B cell (primary cell): ENCODE measurements at regions not wholly inside any gene's neighbourhood (a gene's known extent, or its start where the extent isn't known, plus 50 kb on each side); places are given as distances from the start of the nearest gene placed in this dataset.
"Not testable (repeated sequence)": the region's sequence is repeated elsewhere in the genome, so short reads cannot be mapped to it uniquely, and the experiment has no call there.

ENCODE experiments used
- ATAC-seq: fragments of 200-7000 bp; cut with Tn5 transposase; one replicate; pipeline ENCODE4 v1.10.0; 2021; ENCODE audit warnings: low read depth, mild to moderate bottlenecking, moderate number of reproducible peaks, moderate library complexity
- CTCF ChIA-PET: fragments of 350-600 bp; sonication (Branson Sonifier 250); formaldehyde crosslinking; loops from one replicate; lab custom pipeline; 2021; ENCODE audit warnings: antibody characterized with exemption, inconsistent platforms; lab: Charles Lee
- POLR2A ChIA-PET: fragments of 350-600 bp; sonication (Branson Sonifier 250); formaldehyde crosslinking; loops from one replicate; lab custom pipeline; 2021; ENCODE audit warnings: antibody characterized with exemption; lab: Charles Lee
- DNase-seq: peaks from one replicate; pipeline ENCODE4 v3.0.0; 2013
- H2AFZ ChIP-seq: 2 replicates; pipeline ENCODE4 v1.6.1; 2012; ENCODE audit warnings: mild to moderate bottlenecking, low read depth, low read length; ENCODE audit not compliant: insufficient read depth, poor library complexity, severe bottlenecking
- H3K27ac ChIP-seq, 2 donors: 1 replicate in 1 of 2; 2 replicates in 1 of 2; pipeline ENCODE4 v1.5.1; 2012 to 2013; ENCODE audit warnings: low read length in 2 of 2, mild to moderate bottlenecking in 2 of 2, moderate library complexity in 1 of 2
- H3K27me3 ChIP-seq, 4 experiments: fragments of 200-600 bp in 1 of 4; sonication (generic) in 1 of 4; replicated peaks in 1 of 4; 1 replicate in 2 of 4; 2 replicates in 2 of 4; pipeline versions ENCODE4 v1.6.1 to v1.7.0; 2013 to 2016; ENCODE audit warnings: low read length in 3 of 4, mild to moderate bottlenecking in 2 of 4, mixed read lengths in 1 of 4, moderate library complexity in 1 of 4; ENCODE audit not compliant: insufficient read depth in 4 of 4, control insufficient read depth in 3 of 4; ENCODE audit errors: control extremely low read depth in 1 of 4
- H3K36me3 ChIP-seq, 2 experiments: replicated peaks in 1 of 2; 1 replicate in 1 of 2; 2 replicates in 1 of 2; pipeline versions ENCODE4 v1.6.1 to v1.7.1; 2013; ENCODE audit warnings: low read length in 1 of 2; ENCODE audit not compliant: insufficient read depth in 2 of 2, control insufficient read depth in 1 of 2; ENCODE audit errors: control extremely low read depth in 1 of 2, extremely low read depth in 1 of 2
- H3K4me1 ChIP-seq, 2 donors: fragments of 200-600 bp in 1 of 2; sonication (generic) in 1 of 2; 1 replicate in 1 of 2; 2 replicates in 1 of 2; pipeline versions ENCODE4 v1.5.1 to v1.6.1; 2013 to 2017; ENCODE audit warnings: low read length in 2 of 2; ENCODE audit not compliant: control insufficient read depth in 2 of 2, insufficient read depth in 2 of 2
- H3K4me2 ChIP-seq: replicated peaks from 2 replicates; pipeline ENCODE3; 2012; ENCODE audit warnings: mild to moderate bottlenecking, low read depth, low read length; ENCODE audit not compliant: poor library complexity, severe bottlenecking
- H3K4me3 ChIP-seq, 5 experiments: fragments of 200-600 bp in 1 of 5; sonication (generic) in 1 of 5; 1 replicate in 3 of 5; 2 replicates in 2 of 5; pipeline versions ENCODE4 v1.5.1 to v1.7.0; 2011 to 2016; ENCODE audit warnings: low read length in 4 of 5, mild to moderate bottlenecking in 4 of 5, low read depth in 2 of 5, control low read depth in 1 of 5, moderate library complexity in 1 of 5; ENCODE audit not compliant: insufficient read depth in 1 of 5; ENCODE audit errors: control extremely low read depth in 1 of 5, extremely low read depth in 1 of 5
- H3K79me2 ChIP-seq: fragments of 200-600 bp; sonication (generic); one replicate; pipeline ENCODE4 v1.6.0; 2016; ENCODE audit warnings: low read length; ENCODE audit not compliant: control insufficient read depth, insufficient read depth
- H3K9ac ChIP-seq: fragments of 200-600 bp; sonication (generic); 2 replicates; pipeline ENCODE4 v1.6.1; 2017; ENCODE audit warnings: mild to moderate bottlenecking, low read length, moderate library complexity
- H3K9me3 ChIP-seq, 3 donors: one replicate each; pipeline versions ENCODE4 v1.6.1 to v1.7.1; 2013; ENCODE audit warnings: low read length in 2 of 3; ENCODE audit not compliant: control insufficient read depth in 2 of 3, insufficient read depth in 1 of 3; ENCODE audit errors: control extremely low read depth in 1 of 3
- H4K20me1 ChIP-seq: 2 replicates; pipeline ENCODE4 v1.6.0; 2012; ENCODE audit warnings: mild to moderate bottlenecking, low read length; ENCODE audit not compliant: insufficient read depth, control insufficient read depth, poor library complexity, severe bottlenecking
- H3K27ac Mint-ChIP-seq: one replicate; pipeline ENCODE4 v1.8.0; 2021; ENCODE audit warnings: mixed read lengths
- H3K27me3 Mint-ChIP-seq: one replicate; pipeline ENCODE4 v1.8.0; 2021; ENCODE audit warnings: mixed read lengths
- H3K4me1 Mint-ChIP-seq: one replicate; pipeline ENCODE4 v1.8.0; 2021; ENCODE audit warnings: mixed read lengths
- H3K4me3 Mint-ChIP-seq: one replicate; pipeline ENCODE4 v1.8.0; 2021; ENCODE audit warnings: mixed read lengths
- H3K9me3 Mint-ChIP-seq: one replicate; pipeline ENCODE4 v1.8.0; 2022; ENCODE audit warnings: mixed read lengths; ENCODE audit not compliant: insufficient read depth
- EZH2 ChIP-seq: IDR thresholded peaks from 2 replicates; pipeline ENCODE4 v1.6.1; 2012; ENCODE audit warnings: borderline replicate concordance, low read depth, mild to moderate bottlenecking, moderate library complexity, low read length; ENCODE audit not compliant: insufficient read depth, poor library complexity, severe bottlenecking
- WGBS: methylation state at CpG from one replicate; pipeline ENCODE4 v1.1.5; 2013; ENCODE audit warnings: missing lambda C conversion rate; ENCODE audit not compliant: insufficient coverage; 5-methylcytosine and 5-hydroxymethylcytosine counted together
- intact Hi-C: fragments of 100-400 bp; cut with micrococcal nuclease; formaldehyde crosslinking; loops from one replicate; pipeline ENCODE4 v1.10.0; 2022
- TF ChIP-seq, protein P1 (sequence below): fragments of 200-600 bp; IDR thresholded peaks from one replicate; pipeline ENCODE4 v1.8.0; 2022; ENCODE audit warnings: antibody characterized with exemption, mild to moderate bottlenecking

DNA sequence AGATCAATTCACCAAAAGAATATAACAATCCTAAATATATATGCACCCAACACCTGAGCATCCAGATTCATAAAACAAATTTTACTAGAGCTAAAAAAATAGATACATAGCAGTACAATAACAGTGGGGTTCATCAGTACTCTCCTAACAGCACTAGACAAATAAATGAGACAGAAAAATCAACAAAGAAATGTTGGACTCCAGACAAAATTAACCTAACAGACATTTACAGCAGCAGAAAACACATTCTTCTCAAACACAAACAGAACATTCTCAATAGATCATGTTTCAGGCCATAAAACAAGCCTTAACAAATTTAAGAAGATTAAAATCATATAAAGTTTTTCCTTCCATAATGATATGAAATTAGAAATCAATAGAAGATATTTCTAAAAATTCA lies 124.8 kb upstream of the NECTIN3 start:
- no peak overlapping the region for H3K4me3 ChIP-seq
- H3K36me3 ChIP-seq, result no peaks in the 10 kb centered on the region
- H3K9me3 ChIP-seq, result peaks cover 0 to 32% (median 17%) of the 10 kb centered on the region in 3 donors
- H2AFZ ChIP-seq, result no peak overlapping the region
- no peak overlapping the region for H3K27ac ChIP-seq
- DNase-seq (no peak), ATAC-seq (no peak)
- TF ChIP-seq EZH2, result no peak
- TF ChIP-seq, protein P1, sequence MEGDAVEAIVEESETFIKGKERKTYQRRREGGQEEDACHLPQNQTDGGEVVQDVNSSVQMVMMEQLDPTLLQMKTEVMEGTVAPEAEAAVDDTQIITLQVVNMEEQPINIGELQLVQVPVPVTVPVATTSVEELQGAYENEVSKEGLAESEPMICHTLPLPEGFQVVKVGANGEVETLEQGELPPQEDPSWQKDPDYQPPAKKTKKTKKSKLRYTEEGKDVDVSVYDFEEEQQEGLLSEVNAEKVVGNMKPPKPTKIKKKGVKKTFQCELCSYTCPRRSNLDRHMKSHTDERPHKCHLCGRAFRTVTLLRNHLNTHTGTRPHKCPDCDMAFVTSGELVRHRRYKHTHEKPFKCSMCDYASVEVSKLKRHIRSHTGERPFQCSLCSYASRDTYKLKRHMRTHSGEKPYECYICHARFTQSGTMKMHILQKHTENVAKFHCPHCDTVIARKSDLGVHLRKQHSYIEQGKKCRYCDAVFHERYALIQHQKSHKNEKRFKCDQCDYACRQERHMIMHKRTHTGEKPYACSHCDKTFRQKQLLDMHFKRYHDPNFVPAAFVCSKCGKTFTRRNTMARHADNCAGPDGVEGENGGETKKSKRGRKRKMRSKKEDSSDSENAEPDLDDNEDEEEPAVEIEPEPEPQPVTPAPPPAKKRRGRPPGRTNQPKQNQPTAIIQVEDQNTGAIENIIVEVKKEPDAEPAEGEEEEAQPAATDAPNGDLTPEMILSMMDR, result no peak
- no peaks in the 10 kb centered on the region for H3K4me1 ChIP-seq
- ChIA-PET POLR2A (no interaction called here), CTCF (no interaction called here)
- H3K79me2 ChIP-seq, result no peaks in the 10 kb centered on the region
- Mint-ChIP-seq H3K4me3 (no peak overlapping the region), H3K9me3 (peaks cover 23% of the 10 kb centered on the region), H3K27me3 (no peaks in the 10 kb centered on the region), H3K4me1 (no peaks in the 10 kb centered on the region), H3K27ac (no peak overlapping the region)
- H3K27me3 ChIP-seq, result no peaks in the 10 kb centered on the region
- intact Hi-C loops, result no loop called here
- no peak overlapping the region for H3K9ac ChIP-seq
- H4K20me1 ChIP-seq, result no peaks in the 10 kb centered on the region
- H3K4me2 ChIP-seq, result no peak overlapping the region

DNA sequence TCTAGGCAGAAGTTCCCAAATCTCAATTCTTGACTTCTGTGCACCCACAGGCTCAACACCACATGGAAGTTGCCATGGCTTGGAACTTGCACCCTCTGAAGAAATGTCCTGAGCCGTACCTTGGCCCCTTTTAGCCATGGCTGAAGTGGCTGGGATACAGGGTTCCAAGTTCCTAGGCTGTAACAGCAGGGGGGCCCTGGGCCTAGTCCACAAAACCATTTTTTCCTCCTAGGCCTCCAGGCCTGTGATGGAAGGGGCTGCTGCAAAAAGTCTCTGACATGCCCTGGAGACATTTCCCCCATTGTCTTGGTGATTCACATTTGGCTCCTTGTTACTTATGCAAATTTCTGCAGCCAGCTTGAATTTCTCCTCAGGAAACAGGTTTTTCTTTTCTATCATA lies 122.4 kb upstream of the NECTIN3 start:
- not testable (repeated sequence) for H3K27me3 Mint-ChIP-seq
- WGBS, result 50% methylated on average over 1 of the region's 1 CpG

More for the DNA sequence above, 122.4 kb upstream of the NECTIN3 start:
- H3K4me2 ChIP-seq, H3K36me3 ChIP-seq, ATAC-seq, H3K27ac ChIP-seq, H3K4me3 ChIP-seq, H3K27me3 ChIP-seq, H2AFZ ChIP-seq, H3K4me1 ChIP-seq, CTCF ChIA-PET, DNase-seq, intact Hi-C loops, H3K79me2 ChIP-seq, H3K27ac Mint-ChIP-seq, H3K4me1 Mint-ChIP-seq, H3K9ac ChIP-seq, POLR2A ChIA-PET, H3K4me3 Mint-ChIP-seq, H4K20me1 ChIP-seq: not testable (repeated sequence)
- peaks cover 25% of the 10 kb centered on the region for H3K9me3 Mint-ChIP-seq
- peaks cover 0 to 28% (median 17%) of the 10 kb centered on the region in 3 donors for H3K9me3 ChIP-seq
